HEK293T (cell line): ENCODE measurements at regions not wholly inside any gene's neighbourhood (a gene's known extent, or its start where the extent isn't known, plus 50 kb on each side); places are given as distances from the start of the nearest gene placed in this dataset.

ENCODE experiments used
- CTCF ChIA-PET: fragments of 350-600 bp; formaldehyde crosslinking; extraction: SDS; loops from one replicate; lab custom pipeline; 2021; ENCODE audit warnings: antibody characterized with exemption, inconsistent platforms; lab: Yijun Ruan, JAX
- POLR2A ChIA-PET: fragments of 350-600 bp; formaldehyde crosslinking; extraction: SDS; loops from one replicate; lab custom pipeline; 2020; ENCODE audit warnings: antibody characterized with exemption, inconsistent platforms; lab: Yijun Ruan, JAX
- DNase-seq: peaks from one replicate; pipeline ENCODE4 v3.0.0; 2012; ENCODE audit warnings: mixed read lengths; ENCODE audit errors: extremely low spot score
- ARNT ChIP-seq: fragments of 450-650 bp; IDR thresholded peaks from 2 replicates; pipeline ENCODE4 v1.6.1; 2017; ENCODE audit warnings: mild to moderate bottlenecking
- BHLHE40 ChIP-seq: fragments of 450-650 bp; IDR thresholded peaks from 2 replicates; pipeline ENCODE4 v1.6.1; 2016; ENCODE audit warnings: mild to moderate bottlenecking, moderate library complexity, borderline replicate concordance
- CTBP1 ChIP-seq: fragments of 450-650 bp; IDR thresholded peaks from 2 replicates; pipeline ENCODE4 v1.6.1; 2016; ENCODE audit warnings: borderline replicate concordance
- ELF4 ChIP-seq: fragments of 450-650 bp; IDR thresholded peaks from 2 replicates; pipeline ENCODE4 v1.6.1; 2017; ENCODE audit warnings: antibody characterized with exemption
- FOXA1 ChIP-seq: fragments of 450-650 bp; IDR thresholded peaks from 2 replicates; pipeline ENCODE4 v1.6.1; 2016; ENCODE audit warnings: mild to moderate bottlenecking
- FOXK2 ChIP-seq: fragments of 450-650 bp; IDR thresholded peaks from 2 replicates; pipeline ENCODE4 v1.6.1; 2016; ENCODE audit warnings: mild to moderate bottlenecking
- FOXM1 ChIP-seq: fragments of 450-650 bp; IDR thresholded peaks from 2 replicates; pipeline ENCODE4 v1.6.1; 2017; ENCODE audit warnings: mild to moderate bottlenecking, borderline replicate concordance
- HDGF ChIP-seq: fragments of 450-650 bp; IDR thresholded peaks from 2 replicates; pipeline ENCODE4 v1.6.1; 2017; ENCODE audit warnings: antibody characterized with exemption, borderline replicate concordance
- L3MBTL2 ChIP-seq: fragments of 450-650 bp; conservative IDR thresholded peaks from 2 replicates; pipeline ENCODE4 v1.6.1; 2016; ENCODE audit warnings: mild to moderate bottlenecking
- LEF1 ChIP-seq: fragments of 450-650 bp; IDR thresholded peaks from 2 replicates; pipeline ENCODE4 v1.6.1; 2017; ENCODE audit warnings: mild to moderate bottlenecking, borderline replicate concordance
- NFRKB ChIP-seq: fragments of 450-650 bp; IDR thresholded peaks from 2 replicates; pipeline ENCODE4 v1.6.1; 2016; ENCODE audit warnings: mild to moderate bottlenecking, moderate library complexity
- SP1 ChIP-seq: fragments of 450-650 bp; IDR thresholded peaks from 2 replicates; pipeline ENCODE4 v1.6.1; 2017
- SUZ12 ChIP-seq: fragments of 450-650 bp; IDR thresholded peaks from 2 replicates; pipeline ENCODE4 v1.6.1; 2016; ENCODE audit warnings: mild to moderate bottlenecking
- TARDBP ChIP-seq: fragments of 450-650 bp; IDR thresholded peaks from 2 replicates; pipeline ENCODE4 v1.6.1; 2016
- ZNF384 ChIP-seq: fragments of 450-650 bp; IDR thresholded peaks from 2 replicates; pipeline ENCODE4 v1.6.1; 2016
- TF ChIP-seq, protein P1 (sequence below): fragments of 450-650 bp; IDR thresholded peaks from 2 replicates; pipeline ENCODE4 v1.6.1; 2016

- ChIA-PET CTCF (no interaction called here), POLR2A (no interaction called here)
- no peak for TF ChIP-seq FOXM1
- DNase-seq, result no peak
Observed at GRCh38 chr4:32043248-32043633, 1323.1 kb downstream of the PCDH7 start.

DNA sequence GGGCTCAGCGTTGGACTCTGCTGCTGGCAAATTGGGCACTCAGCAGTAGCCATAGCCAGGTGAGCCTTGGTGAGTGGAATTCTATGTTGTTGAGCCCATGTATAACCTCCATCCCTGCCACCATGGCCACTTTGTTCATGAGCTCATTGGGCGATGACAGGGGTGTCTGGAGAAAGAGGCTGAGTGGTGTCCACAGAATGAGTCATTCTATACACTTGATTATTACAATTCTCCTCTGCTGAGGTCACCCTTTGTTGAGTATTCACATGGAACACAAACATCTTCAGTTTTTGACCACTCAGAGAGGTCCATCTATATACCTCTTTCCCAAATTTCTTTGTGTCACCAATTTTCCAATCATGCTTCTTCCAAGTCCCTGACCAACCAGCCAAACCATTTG lies 1341.7 kb downstream of the PCDH7 start:
- TF ChIP-seq SP1, result no peak
- DNase-seq, result no peak
- ChIA-PET POLR2A (no interaction called here), CTCF (no interaction called here)

GRCh38 chr4:32073542-32073941 lies 1353.4 kb downstream of the PCDH7 start:
- DNase-seq, result no peak
- no peak for TF ChIP-seq ZNF384
- TF ChIP-seq FOXA1, result no peak
- TF ChIP-seq FOXM1, result no peak
- TF ChIP-seq ARNT, result no peak
- no peak for TF ChIP-seq CTBP1
- no peak for TF ChIP-seq LEF1
- ChIA-PET CTCF (no interaction called here), POLR2A (no interaction called here)

DNA sequence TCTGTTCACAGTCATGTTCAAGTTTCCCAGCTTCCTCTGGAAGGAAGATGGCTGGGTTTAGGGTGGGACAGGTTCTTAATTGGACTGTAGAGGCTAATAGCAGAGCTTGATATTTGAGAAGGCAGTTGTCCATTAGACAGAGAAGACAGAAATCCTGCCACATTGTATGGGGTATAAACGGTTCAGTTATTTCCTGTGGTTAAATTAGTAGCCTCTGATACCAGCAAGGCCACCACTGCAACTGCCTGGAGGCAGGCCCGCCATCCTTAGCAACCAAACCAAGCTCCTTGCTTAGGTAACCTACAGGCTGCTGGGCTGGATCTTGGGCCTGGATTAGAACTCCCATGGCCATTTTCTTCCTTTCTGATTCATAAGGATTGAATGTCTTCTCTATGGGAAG lies 1367.0 kb downstream of the PCDH7 start:
- ChIA-PET CTCF (no interaction called here), POLR2A (no interaction called here)
- TF ChIP-seq HDGF, result no peak
- no peak for TF ChIP-seq FOXA1
- no peak for TF ChIP-seq TARDBP
- TF ChIP-seq NFRKB, result no peak
- no peak for TF ChIP-seq SUZ12
- TF ChIP-seq SP1, result no peak
- no peak for TF ChIP-seq ELF4
- DNase-seq, result no peak

GRCh38 chr4:32094987-32095386 lies 1374.8 kb downstream of the PCDH7 start:
- POLR2A ChIA-PET, result no interaction called here
- TF ChIP-seq ELF4 (no peak), LEF1 (no peak), ARNT (no peak), ZNF384 (no peak), CTBP1 (no peak)
- CTCF ChIA-PET, result no interaction called here
- DNase-seq, result no peak

GRCh38 chr4:32102896-32103295 lies 1382.7 kb downstream of the PCDH7 start:
- no peak for DNase-seq
- TF ChIP-seq SP1 (no peak), SUZ12 (no peak), TARDBP (no peak), ZNF384 (no peak), BHLHE40 (no peak), LEF1 (no peak), L3MBTL2 (no peak), FOXK2 (no peak), FOXA1 (no peak), FOXM1 (no peak), ELF4 (no peak), ARNT (no peak), HDGF (no peak), NFRKB (no peak), CTBP1 (no peak)
- TF ChIP-seq, protein P1, sequence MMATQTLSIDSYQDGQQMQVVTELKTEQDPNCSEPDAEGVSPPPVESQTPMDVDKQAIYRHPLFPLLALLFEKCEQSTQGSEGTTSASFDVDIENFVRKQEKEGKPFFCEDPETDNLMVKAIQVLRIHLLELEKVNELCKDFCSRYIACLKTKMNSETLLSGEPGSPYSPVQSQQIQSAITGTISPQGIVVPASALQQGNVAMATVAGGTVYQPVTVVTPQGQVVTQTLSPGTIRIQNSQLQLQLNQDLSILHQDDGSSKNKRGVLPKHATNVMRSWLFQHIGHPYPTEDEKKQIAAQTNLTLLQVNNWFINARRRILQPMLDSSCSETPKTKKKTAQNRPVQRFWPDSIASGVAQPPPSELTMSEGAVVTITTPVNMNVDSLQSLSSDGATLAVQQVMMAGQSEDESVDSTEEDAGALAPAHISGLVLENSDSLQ, result no peak
- POLR2A ChIA-PET, result no interaction called here
- CTCF ChIA-PET, result no interaction called here

GRCh38 chr4:32106767-32107166 lies 1386.6 kb downstream of the PCDH7 start:
- POLR2A ChIA-PET, result no interaction called here
- CTCF ChIA-PET, result no interaction called here
- no peak for TF ChIP-seq LEF1
- TF ChIP-seq ZNF384, result no peak
- TF ChIP-seq TARDBP, result no peak
- TF ChIP-seq BHLHE40, result no peak
- no peak for TF ChIP-seq L3MBTL2
- no peak for DNase-seq

DNA sequence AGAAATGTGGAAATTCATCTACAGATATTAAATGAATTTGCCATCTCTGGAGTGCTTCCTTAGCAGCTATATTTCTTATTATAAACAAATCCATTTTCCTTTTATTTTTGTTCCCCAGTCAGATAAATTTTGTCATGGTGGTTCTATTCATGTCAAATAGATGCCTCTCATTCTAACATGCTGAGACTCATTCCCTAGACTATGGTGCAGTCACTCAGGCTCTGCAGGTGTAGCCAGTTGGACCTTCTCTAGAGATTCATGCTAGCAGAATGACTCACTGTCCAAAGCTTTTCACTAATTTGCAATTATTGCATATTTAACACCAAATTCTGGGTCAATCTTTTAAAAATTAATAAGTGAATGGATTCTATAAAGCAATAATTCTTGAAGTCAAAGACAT lies 1392.7 kb downstream of the PCDH7 start:
- ChIA-PET POLR2A (no interaction called here), CTCF (no interaction called here)
- no peak for DNase-seq
- TF ChIP-seq SUZ12, result no peak
- TF ChIP-seq FOXK2, result no peak
- no peak for TF ChIP-seq TARDBP
- TF ChIP-seq BHLHE40, result no peak
- TF ChIP-seq HDGF, result no peak
- no peak for TF ChIP-seq ELF4

- no peak for DNase-seq
- no peak for TF ChIP-seq CTBP1
- no peak for TF ChIP-seq BHLHE40
- TF ChIP-seq NFRKB, result no peak
- no peak for TF ChIP-seq HDGF
- TF ChIP-seq SUZ12, result no peak
- no peak for TF ChIP-seq FOXA1
- no peak for TF ChIP-seq FOXM1
- no peak for TF ChIP-seq LEF1
- TF ChIP-seq TARDBP, result no peak
- TF ChIP-seq FOXK2, result no peak
- TF ChIP-seq, protein P1, result no peak
- ChIA-PET CTCF (no interaction called here), POLR2A (no interaction called here)
Observed at GRCh38 chr4:32117693-32118092, 1397.5 kb downstream of the PCDH7 start.
